Globus pallidus (tissue), 1 donor: ENCODE measurements at regions not wholly inside any gene's neighbourhood (a gene's known extent, or its start where the extent isn't known, plus 50 kb on each side); places are given as distances from the start of the nearest gene placed in this dataset.

ENCODE experiments used
- DNase-seq: peaks from one replicate; pipeline ENCODE4 v3.0.0-alpha.2; 2015; ENCODE audit warnings: low spot score

- no peak for DNase-seq
Measured at GRCh38 chr4:98765771-98766170, 107.4 kb upstream of the TSPAN5 start.

GRCh38 chr4:98758182-98758581 lies 99.8 kb upstream of the TSPAN5 start:
- DNase-seq: no peak

GRCh38 chr4:98754736-98755135 lies 96.3 kb upstream of the TSPAN5 start:
- no peak for DNase-seq

GRCh38 chr4:98749206-98749605 lies 90.8 kb upstream of the TSPAN5 start:
- DNase-seq: no peak

GRCh38 chr4:98748609-98749008 lies 90.2 kb upstream of the TSPAN5 start:
- DNase-seq: no peak

GRCh38 chr4:98747393-98748091 lies 89.1 kb upstream of the TSPAN5 start:
- no peak for DNase-seq

- DNase-seq: no peak
Measured at GRCh38 chr4:98746936-98747335, 88.5 kb upstream of the TSPAN5 start.

GRCh38 chr4:98746530-98746929 lies 88.1 kb upstream of the TSPAN5 start:
- no peak for DNase-seq

GRCh38 chr4:98745366-98745765 lies 87.0 kb upstream of the TSPAN5 start:
- DNase-seq: no peak

- DNase-seq: no peak
Measured at GRCh38 chr4:98744372-98745150, 86.2 kb upstream of the TSPAN5 start.

- DNase-seq: no peak
Measured at GRCh38 chr4:98741952-98742351, 83.5 kb upstream of the TSPAN5 start.

- DNase-seq: no peak
Measured at GRCh38 chr4:98739751-98740150, 81.3 kb upstream of the TSPAN5 start.

GRCh38 chr4:98733601-98734000 lies 75.2 kb upstream of the TSPAN5 start:
- no peak for DNase-seq

- no peak for DNase-seq
Measured at GRCh38 chr4:98728871-98729270, 70.5 kb upstream of the TSPAN5 start.

- DNase-seq: no peak
Measured at GRCh38 chr4:98728433-98728832, 70.0 kb upstream of the TSPAN5 start.

- no peak for DNase-seq
Measured at GRCh38 chr4:98722000-98722399, 63.6 kb upstream of the TSPAN5 start.

GRCh38 chr4:98720871-98721480 lies 62.6 kb upstream of the TSPAN5 start:
- DNase-seq: no peak

- DNase-seq: no peak
Measured at GRCh38 chr4:98716796-98717195, 58.4 kb upstream of the TSPAN5 start.

GRCh38 chr4:98712607-98713006 lies 54.2 kb upstream of the TSPAN5 start:
- DNase-seq: no peak

- no peak for DNase-seq
Measured at GRCh38 chr4:98711526-98711925, 53.1 kb upstream of the TSPAN5 start.

GRCh38 chr4:98710831-98711230 lies 52.4 kb upstream of the TSPAN5 start:
- DNase-seq: no peak
